ENCODE measurements at regions not wholly inside any gene's neighbourhood (a gene's known extent, or its start where the extent isn't known, plus 50 kb on each side); places are given as distances from the start of the nearest gene placed in this dataset.

DNA sequence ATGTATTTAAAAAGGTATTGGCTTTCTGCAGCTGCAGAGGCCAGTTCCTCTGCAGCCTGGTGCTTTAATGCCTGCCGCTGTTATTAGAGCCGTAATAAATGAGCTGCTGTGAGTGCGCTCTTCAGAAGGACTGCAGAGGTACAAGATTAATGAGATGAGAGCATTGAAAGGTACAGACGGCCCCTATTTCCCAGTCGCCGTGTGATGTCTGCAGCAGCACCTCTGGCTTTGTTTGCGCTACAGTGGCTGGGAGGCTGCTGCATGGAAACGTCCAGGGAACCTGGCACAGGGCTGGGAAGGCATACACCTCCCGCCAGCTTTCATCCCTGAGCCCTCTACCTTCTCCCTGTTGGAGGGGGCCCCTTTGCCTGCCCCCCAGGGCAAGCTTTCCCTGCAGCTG, 383.8 kb upstream of the ZMIZ1 start:
- no peak for DNase-seq (ENCODE audit: low read depth)

DNA sequence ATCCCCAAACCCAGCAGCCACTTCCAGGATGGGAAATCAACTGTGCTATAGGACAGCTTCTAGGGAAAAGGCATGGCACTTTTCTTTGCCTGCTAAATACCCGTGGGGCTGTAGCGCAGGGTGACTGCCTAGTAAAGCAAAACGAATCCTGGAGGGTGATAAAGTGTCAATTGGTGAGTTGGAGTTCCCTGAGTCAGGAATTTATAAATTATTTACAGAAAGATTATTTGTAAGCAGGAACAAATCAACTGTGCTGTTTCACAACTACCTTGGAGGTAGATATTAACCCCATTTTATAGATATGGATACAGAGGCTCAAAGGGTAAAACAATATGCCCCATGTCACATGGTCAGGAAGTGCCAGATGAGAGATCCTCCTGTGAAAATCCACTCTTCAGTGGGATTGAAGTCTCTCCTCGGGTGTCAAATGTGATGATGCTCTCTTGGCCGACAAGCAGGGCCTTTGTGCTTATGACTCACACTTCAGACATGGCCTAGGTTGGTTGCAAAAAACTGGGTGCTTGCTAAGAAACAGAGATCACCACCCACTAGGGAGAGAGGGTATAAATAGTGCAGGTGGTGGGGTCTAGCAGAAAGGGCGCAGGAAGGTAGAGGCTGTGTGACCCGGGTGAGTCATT, 383.2 kb upstream of the ZMIZ1 start:
- DNase-seq (ENCODE audit: low read depth) = peak; percentile 49

DNA sequence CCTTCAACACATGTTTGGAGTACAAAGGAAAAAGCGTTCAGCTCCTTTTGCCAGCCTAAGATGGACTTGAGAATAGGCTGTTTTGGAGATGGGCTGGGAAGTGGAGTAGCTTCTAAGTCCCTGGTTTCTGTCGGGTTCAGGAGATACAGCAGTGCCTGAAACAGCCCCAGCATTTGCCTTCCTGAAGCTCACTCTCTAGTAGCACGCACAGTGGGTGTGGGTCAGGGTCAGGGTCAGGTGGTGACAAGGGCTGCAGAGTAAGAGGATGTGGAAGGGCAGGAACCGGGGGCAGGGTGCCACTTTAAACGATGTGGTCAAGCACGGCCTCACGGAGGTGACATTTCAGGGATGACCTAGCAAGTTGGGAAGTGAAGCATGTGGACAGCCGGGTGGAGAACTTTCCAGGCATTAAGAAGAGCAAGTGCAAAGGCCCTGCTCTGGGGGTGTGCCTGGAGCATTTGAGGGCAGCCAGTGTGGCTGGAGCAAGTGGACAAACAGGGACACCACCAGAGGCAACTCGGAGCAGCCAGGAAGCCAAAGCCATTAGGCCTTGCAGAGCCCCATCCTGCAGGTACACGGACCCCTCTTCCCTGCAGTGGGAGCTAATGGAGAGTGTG, 382.2 kb upstream of the ZMIZ1 start:
- no peak for DNase-seq (ENCODE audit: low read depth)

DNA sequence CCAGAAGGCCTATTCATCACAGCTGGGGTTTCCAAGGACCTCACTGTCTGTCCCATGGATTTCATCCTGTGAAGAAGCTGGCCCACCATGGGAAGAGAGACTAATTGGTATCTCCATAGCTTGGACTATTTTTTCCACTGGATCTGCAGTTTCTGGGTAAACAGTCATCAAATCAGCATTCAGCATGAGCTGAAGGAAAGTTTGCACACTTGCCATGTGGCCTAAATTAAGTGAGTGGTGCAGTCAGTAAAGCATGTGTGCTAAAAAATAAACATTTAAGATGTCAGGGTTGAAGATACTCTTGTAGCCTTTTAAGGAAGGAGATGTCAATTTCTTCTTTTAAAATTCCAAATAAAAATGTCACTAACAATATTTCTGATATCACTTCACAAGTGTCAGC, 381.1 kb upstream of the ZMIZ1 start:
- DNase-seq (ENCODE audit: low read depth) = no peak

DNA sequence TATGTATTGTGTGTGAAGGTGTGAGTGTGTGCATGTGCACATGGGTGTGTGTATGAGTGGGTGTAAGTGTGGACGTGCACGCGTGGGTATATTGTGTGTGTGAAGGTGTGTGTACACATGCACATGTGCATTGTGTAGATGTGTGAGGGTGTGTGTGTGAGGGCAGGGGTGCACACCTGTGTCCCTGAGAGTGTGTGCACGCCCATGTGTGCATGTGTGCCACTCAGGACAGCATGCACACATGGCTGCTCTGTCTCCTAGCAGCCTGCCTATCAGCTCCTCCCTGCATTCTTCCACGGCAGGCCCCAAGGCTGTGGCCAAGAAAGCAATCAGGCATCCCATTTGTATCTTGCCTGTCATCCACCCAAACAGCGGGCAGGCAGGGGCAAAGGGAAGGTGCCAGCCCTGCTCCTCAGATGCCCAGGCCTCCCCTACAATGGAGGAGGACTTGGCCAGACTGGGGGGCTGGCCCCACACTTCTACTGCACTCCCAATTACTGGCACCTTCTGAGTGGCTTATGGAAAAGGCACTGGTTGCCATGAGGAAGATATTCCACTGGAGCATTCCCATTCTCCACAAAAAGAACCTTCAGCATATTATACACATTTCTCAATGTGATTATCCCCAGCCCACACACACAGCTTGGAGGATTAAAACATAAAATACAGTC, 380.4 kb upstream of the ZMIZ1 start:
- DNase-seq (ENCODE audit: low read depth) = no peak

DNA sequence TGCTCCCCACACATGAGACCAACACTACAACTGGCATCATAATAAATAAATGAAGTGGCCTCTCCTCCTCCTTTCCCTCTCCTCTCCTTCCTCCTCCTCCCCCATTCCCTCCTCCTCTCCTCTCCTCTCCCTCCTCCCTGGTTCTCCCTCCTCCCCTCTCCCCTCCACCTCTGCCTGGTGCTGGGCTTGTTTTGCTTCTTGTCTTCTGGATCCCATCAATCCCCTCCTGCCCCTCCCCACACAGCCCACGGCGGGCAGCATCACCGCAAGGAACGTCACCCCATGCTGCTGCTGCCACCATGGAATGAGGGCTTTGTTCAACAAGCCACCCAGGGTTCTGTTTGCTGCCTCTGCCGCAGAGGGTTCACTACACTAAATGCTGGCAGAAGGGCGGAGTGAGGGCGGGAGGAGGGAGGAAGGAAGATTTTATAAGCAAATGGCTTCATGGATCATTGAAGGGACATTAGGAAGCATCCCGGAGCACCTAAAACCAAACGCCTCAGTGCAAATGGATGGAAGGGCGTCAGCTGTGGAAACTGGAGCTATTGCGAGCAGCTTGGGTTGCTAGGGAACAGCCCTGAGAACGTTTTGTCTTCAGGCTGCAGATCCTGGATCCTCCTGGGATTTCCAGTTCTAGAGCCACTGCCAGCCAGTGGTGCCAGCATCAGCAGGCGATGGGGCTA, 379.7 kb upstream of the ZMIZ1 start:
- peak; percentile 40 for DNase-seq (ENCODE audit: low read depth)

DNA sequence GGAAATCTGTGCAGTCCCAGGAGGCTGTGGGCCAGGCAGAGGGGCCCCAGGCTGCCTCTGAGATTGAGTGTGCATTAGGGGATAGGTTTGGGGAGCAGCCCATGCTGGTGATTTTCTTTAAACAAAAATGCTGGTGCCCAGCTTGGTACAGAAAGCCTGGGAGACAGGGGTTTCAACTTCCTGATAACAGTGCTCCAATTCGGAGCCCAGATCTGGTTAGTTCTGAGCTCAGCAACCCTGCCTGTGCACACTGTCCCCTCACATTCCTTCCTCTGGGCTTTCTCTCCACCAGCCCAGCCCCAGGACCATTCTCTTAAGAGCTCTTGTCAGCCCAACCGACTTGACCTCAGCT, 379.2 kb upstream of the ZMIZ1 start:
- DNase-seq (ENCODE audit: low read depth) = no peak

DNA sequence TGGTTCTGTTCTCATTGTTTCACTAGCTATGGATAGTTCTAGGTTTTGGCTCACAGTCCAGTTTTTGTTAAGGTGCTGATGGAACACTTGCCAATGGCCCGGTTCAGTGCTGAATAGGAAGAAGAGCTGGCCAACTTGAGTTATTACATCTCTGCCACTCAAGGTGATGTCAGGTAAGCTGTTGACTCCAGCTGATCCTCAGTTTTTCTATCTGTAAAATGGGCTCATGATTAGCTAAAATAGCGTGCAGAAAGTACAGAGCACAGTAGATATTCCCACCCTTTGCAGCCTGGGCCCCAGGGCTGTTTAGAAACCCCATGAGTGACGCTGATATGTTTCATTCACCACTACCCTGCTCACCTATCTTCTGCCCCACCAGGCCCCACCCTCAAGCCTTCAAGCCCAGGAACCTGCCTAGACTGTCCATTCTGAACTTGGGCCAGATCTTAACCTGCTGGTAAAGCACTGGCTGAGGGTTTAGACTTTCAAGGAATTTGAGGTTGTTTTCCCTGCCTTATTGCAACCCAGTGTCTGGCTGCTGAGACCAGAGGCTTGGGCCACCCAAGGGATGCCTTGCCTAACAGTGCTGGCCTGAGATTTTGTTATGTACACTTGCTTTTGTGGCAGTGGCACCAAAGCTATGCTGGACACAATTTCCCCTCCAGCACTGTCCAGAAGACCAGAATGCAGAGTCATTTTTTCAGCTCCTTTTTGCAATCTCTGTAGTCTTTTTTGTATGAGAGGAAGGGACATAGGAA, 378.2 kb upstream of the ZMIZ1 start:
- no peak for DNase-seq (ENCODE audit: low read depth)

DNA sequence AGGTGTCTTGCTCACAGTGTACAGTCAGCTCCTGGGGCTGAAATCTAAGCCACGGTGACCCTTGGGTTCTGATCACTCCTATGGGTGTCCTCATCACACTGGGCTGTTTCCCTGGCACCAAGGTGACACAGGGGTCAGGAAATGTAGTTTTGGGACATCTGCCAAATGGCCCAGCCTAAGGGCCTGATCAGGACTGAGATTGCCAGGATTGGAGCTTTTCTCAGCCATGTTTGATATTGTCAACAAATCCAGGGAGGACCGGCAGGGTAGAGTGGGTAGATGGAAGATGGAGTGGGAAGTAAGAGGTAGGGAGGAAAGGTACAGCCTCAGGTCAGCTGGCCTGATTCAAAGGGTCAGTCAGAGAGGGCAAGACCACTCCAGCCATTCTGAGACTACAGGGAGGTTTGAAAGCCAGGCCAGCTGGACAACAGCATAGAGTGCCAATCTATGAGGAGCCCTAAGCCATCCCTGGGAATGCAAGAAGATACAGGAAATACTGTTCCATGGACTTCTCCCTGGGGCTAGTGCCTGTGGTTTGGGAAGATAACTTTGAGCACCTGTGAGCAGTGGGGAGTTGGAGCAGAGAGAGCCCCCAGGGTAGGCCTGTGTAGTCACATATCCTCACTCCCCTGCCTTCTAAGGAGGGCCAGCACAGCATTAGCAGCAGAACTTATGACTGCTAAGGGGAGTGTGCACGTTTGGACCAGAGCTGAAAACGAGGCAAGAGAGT, 377.3 kb upstream of the ZMIZ1 start:
- peak; percentile 84 for DNase-seq (ENCODE audit: low read depth)

DNA sequence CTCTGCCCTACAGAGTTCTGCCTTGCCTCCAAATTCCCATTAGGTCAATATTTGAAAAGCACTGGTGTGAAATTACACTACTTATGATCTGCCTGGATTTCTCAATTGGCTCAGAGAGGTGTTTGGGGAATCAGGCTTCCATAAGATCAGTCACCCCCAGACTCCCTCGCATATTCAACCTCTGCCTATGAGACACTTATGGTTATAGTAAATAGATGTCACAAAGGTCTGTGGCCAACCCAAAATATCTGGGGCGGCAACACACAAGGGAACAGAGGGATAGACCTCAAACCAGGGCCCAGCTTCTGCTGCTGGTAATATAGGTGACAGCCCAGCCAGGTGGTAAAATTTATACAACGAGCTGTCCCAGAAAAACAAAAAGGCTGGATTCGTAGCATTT, 376.7 kb upstream of the ZMIZ1 start:
- no peak for DNase-seq (ENCODE audit: low read depth)

DNA sequence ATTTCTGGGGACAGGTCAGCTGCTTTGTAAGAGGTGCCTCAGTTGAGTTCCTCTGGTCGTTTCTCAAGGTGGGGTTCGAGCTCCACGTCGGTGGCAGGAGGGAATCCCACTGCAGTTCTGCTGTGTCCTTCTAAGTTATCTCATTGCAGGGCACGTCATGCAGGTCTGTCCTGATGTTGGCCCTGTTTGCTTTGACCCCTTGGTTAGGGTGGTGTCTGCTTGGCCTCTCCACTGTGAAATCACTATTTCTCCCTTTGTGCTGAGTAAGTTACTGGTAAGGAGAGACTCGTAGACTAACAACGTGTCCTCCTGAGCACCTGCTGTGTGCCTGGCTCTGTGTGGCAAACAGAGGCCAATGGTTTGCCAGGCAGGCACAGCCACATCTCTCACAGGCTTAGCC, 372.9 kb upstream of the ZMIZ1 start:
- DNase-seq (ENCODE audit: low read depth) = no peak

DNA sequence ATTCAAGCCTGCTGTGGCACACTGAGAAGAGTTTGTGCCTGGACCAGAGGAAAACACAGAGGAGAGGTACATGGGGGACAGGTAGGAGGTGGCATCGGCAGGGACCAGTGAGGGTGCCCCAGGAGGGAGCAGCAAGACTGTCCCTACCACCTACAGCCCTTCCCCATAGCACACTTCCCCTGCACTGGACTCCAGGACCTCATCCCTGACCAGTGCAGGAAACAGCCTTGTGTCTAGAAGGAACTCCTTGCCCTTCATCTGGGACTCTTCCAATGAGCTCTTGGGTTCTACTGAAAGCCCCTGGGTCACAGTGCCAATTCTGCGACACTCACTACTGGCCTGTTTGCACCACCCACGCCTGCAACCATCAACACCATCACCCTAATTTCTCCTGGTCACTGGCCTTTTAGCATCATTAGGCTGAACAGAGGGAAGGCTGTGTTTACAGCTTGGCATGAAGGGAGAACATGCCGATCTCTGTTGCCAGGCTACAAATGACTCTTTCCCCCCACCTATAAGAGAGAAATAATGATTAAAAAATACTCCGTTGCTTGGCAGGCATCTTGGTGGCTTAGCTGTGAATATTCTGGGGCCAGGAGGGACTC, 371.9 kb upstream of the ZMIZ1 start:
- DNase-seq (ENCODE audit: low read depth) = no peak

DNA sequence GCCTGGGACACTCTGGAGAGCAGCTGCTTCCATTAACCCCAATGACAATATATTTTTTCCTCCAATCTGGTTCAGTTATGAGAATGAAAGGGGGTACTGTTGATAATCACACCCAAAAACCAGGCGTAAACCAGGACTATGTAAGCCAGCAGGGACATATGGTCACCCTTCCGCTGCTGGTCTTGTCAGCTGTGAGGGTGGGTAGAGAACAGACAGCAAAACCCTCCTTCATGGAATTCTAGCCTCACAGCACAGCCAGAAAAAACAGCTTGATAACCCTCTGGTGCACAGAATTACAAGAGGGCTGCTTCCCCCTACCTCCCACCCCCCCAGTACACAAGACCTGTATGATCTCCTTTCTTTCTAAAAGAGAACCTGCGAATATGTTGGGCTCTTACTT, 368.8 kb upstream of the ZMIZ1 start:
- no peak for DNase-seq (ENCODE audit: low read depth)

DNA sequence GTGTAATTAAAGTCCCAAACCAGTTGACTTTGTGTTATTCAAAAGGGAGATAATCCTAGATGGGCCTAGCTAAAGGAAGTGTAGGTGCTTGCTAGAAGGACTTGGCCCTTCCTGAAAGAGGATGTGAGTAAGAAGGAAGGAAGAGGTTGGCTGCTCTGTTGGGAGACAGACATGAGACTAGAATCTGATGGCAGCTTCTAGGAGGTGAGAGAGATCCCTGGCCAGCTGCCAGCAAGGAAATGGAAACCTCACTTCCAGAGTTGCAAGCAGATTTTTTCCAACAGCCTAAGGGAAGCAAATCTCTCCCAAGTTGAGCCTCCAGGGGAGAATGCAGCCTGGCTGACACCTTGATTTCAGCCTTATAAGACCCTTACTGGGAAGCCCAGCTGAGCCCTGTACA, 368.4 kb upstream of the ZMIZ1 start:
- DNase-seq (ENCODE audit: low read depth) = peak; percentile 55

DNA sequence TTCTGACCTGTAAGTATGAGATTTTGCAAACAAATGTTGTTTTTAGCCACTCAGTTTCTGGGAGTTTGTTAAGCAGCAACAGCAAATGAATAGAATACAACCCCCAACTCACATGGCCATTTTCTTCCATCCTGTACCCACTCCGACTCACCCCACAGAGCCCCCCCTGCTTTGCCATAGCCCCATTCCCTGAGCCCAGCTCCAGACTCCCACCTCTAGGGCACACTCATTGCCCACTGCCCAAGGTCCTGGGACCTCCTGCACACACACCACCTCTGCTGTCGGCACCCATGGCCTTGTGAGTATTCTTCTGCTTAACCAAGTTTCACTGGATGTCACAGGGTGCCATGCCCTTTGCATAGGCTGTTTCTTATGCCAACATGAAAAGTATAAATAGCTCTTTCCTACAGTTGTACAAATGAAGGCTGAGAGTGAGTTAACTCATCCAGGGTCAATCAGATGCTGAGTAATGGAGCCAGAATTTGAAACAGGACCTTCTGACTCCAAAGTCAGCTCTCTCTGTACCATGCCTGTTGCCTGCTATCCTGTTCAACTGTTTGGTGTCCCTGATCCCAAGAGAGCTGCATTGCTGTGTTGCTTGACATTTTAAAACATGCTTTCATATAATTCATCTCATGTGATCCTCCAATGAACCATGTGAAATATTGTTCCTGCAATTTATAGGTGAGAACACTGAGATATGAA, 367.8 kb upstream of the ZMIZ1 start:
- no peak for DNase-seq (ENCODE audit: low read depth)

DNA sequence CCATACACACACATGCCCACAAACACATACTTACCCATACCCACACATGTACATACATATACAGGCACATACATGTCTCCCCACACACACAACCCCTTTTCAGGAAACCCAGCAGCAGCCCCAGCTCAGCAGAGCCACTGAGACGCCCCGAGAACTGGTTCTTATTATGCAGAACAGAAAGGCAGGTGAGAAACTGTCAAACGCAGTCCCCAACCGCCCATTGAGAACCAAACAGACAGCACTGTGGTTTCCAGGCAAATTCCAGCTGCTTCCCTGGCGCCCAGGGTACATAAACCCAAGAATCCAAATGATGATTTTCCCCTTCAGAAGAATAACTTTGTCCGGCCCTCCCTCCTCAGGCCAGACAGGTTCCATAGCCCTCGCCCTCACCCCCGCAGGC, 366.6 kb upstream of the ZMIZ1 start:
- DNase-seq (ENCODE audit: low read depth) = no peak

DNA sequence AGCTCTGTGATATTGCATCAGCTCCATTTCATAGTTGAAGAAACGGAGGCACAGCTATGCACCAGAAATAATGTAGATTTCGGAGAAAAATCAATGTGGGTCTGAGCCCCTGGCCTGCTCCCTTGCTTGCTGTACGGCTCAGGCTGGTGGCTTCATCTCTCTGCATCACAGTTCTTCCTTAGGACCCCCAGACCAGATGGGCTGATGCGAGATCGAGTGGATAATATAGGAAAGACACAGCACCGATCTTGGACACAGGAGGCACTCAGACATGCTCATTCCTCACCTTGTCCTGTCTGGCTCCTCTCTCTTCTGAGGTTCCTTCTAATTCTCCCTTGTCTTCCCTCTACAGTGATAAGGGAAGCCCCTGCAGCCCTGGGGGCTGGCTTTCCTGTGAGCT, 365.9 kb upstream of the ZMIZ1 start:
- DNase-seq (ENCODE audit: low read depth) = no peak

DNA sequence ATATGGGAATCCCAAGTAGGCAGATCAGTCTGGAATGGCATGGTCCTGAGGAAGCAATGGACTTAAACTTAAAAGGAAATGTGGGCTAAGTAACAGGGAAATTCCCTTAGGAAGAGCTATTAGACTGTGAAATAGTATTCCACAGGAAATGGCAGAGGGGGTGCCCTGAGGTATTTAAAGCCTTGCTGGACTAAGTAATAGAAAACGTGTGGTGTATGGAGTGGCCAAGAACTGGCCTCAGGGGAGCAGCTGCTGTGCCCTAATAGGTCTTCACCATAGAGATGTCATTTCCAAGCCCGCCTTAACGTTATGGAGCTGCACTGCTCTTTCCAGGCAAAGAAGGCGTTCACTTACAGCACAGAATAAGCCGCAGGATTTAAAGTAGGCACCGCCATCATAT, 365.2 kb upstream of the ZMIZ1 start:
- peak; percentile 73 for DNase-seq (ENCODE audit: low read depth)

DNA sequence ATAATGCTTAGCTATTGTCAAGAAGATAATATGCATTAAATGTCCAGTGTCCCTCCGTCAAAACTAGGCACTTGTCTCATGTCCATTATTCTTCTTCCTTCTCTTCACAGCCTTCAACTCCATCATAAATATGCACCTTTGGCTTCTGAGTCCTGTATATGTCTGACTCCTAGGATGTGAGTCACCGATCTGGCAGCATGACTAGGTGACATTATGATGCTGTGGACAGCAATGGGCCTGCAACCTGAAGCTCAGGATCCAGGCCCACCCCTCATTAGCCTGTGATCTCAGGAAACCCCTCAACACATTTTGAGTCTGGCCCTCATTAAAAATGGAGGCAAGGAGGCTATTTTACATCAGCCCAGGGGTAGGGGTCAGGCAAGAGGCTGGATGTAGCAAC, 362.5 kb upstream of the ZMIZ1 start:
- DNase-seq (ENCODE audit: low read depth) = peak; percentile 42

DNA sequence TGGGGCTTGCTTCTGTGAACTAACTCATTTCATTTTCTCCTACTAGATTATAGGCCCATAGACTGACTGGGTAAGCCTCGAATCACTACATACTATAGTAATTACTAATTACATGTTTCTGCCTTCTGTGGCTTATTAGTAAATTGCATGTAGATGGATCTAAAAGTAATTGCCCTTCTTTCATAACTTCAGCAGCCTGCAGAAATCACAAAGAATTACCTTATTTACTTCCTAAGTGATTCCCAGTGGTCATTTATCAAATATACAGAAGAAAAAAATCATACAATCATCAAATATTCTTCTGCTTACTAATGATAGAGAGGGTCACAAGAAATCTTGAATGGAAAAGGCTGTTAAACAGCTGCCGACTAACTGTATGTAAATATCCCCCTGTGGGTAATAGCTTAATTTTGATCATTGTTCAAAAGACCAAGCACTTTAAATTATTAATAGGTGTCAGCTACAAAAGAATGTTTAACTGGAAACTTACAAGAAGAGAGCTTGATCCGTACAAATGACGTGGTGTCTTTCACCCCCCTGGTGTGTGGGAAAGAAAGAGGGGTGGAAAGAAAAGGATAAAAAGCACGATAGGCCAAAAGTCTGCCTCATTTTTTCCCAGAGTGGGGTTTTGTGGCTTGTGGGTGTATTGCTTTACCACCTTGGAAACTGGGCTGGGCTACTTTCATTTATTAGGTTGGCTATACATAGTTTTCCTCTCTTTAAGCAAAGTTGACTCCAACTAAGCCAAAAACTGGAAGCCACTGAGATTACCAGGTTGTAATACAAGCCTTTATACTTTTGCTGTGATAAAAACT, 361.8 kb upstream of the ZMIZ1 start:
- DNase-seq (ENCODE audit: low read depth) = no peak
